ENCODE measurements at regions not wholly inside any gene's neighbourhood (a gene's known extent, or its start where the extent isn't known, plus 50 kb on each side); places are given as distances from the start of the nearest gene placed in this dataset.

DNA sequence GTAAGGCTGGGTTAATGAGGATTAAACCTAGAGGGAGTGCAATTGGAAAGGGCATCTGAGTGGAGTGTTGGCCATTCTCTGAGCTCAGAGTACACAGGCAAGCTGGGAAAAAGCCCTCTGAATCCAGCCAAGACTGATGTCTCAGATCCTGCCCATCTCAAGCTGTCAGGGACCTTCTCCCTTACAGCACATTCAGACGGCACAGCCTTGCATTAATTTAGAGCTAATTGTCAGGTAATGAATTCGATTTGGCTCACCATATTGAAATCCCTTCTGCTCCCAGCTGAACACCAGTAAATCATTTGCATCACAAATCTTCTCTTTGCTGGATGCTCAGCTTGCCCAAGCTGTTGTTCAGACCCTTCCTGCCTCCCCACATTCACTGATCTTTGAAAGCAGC lies 399.3 kb upstream of the PODXL start:
- TF ChIP-seq CTCF (conservative IDR thresholded peaks at IDR 0.05) (no peak), EZH2 (IDR thresholded peaks at IDR 0.05; ENCODE audit: low read depth) (no peak)
